ENCODE measurements at regions not wholly inside any gene's neighbourhood (a gene's known extent, or its start where the extent isn't known, plus 50 kb on each side); places are given as distances from the start of the nearest gene placed in this dataset.

DNA sequence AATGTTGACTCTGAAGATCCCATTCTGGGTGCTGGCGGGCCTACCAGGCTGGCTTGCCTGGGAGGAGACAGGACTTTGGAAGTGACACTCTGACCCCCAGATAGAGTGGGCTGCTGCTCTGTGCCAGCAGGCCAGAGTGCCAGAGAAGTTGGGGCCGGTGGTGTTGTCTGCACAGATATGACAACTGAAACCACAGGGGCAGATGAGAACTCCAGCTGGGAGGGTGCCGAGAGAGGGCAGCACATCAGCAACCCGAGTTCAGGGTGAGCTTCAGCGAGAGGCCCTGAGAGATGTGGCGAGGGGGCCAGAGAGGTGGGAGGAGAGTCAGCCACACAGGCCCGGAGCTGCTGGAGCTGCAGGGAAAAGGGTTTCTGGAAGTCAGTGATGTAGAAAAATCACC is 193.2 kb upstream of the MGMT start:
- no peaks in the 10 kb centered on the region for H3K79me1 ChIP-seq (ENCODE audit: low read depth, low read length)
- WGBS, 2 donors (ENCODE audit: extremely low coverage in 2 of 2, insufficient read length in 2 of 2, insufficient replicate concordance in 1 of 2), result no CpG with 5 or more reads among the region's 7 CpGs

GRCh38 chr10:129274748-129275474 is 192.1 kb upstream of the MGMT start:
- Histone ChIP-seq H4K8ac (ENCODE audit: low read depth, low read length) (no peak overlapping the region), H3K14ac (ENCODE audit: low read length) (no peak overlapping the region), H2AK5ac (ENCODE audit: low read depth, low read length) (no peak overlapping the region), H3K4me2 (ENCODE audit: insufficient read depth, low read length, poor library complexity, severe bottlenecking) (no peak overlapping the region), H3K79me1 (ENCODE audit: low read depth, low read length) (no peaks in the 10 kb centered on the region), H3K9ac (ENCODE audit: low read depth, low read length, poor library complexity) (no peak overlapping the region), H2BK12ac (ENCODE audit: low read length) (no peak overlapping the region), H3K27me3 (ENCODE audit: control insufficient read depth in 3 of 3, insufficient read depth in 3 of 3, low read depth in 1 of 3, low read length in 3 of 3) (no peaks in the 10 kb centered on the region), H3K23ac (ENCODE audit: low read depth, low read length, poor library complexity) (no peak overlapping the region), H2BK120ac (ENCODE audit: low read depth, low read length) (no peak overlapping the region), H3K4me1 (ENCODE audit: control insufficient read depth in 2 of 2, insufficient read depth in 1 of 2, low read depth in 1 of 2, low read length in 2 of 2) (no peaks in the 10 kb centered on the region), H3K4ac (ENCODE audit: low read length) (no peak overlapping the region), H3K9me3 (replicated peaks in 1 of 2; ENCODE audit: control insufficient read depth in 2 of 2, insufficient read depth in 1 of 2, low read depth in 1 of 2, low read length in 2 of 2) (no peaks in the 10 kb centered on the region), H2AFZ (ENCODE audit: low read length) (no peak overlapping the region), H2BK15ac (ENCODE audit: low read length) (no peak overlapping the region), H2BK5ac (ENCODE audit: low read length) (no peak overlapping the region), H3K27ac (replicated peaks; ENCODE audit: low read length) (no peak overlapping the region), H4K91ac (ENCODE audit: low read depth, low read length, poor library complexity) (no peak overlapping the region), H3K18ac (ENCODE audit: low read length) (no peak overlapping the region), H3K4me3 (ENCODE audit: low read length in 2 of 2) (no peak overlapping the region), H3K36me3 (replicated peaks in 1 of 2; ENCODE audit: control insufficient read depth in 2 of 2, insufficient read depth in 2 of 2, low read length in 2 of 2) (no peaks in the 10 kb centered on the region)
- DNase-seq (ENCODE audit: low spot score), result no peak
- no CpG with 5 or more reads among the region's 10 CpGs for WGBS, 2 donors (ENCODE audit: extremely low coverage in 2 of 2, insufficient read length in 2 of 2, insufficient replicate concordance in 1 of 2)

More for the DNA sequence above, 193.2 kb upstream of the MGMT start:
- Histone ChIP-seq H2BK15ac (ENCODE audit: low read length) (no peak overlapping the region), H3K14ac (ENCODE audit: low read length) (no peak overlapping the region), H4K8ac (ENCODE audit: low read depth, low read length) (no peak overlapping the region), H3K27ac (replicated peaks; ENCODE audit: low read length) (no peak overlapping the region), H3K23ac (ENCODE audit: low read depth, low read length, poor library complexity) (no peak overlapping the region), H3K36me3 (replicated peaks in 1 of 2; ENCODE audit: control insufficient read depth in 2 of 2, insufficient read depth in 2 of 2, low read length in 2 of 2) (no peaks in the 10 kb centered on the region), H2AFZ (ENCODE audit: low read length) (no peak overlapping the region), H3K4me3 (ENCODE audit: low read length in 2 of 2) (no peak overlapping the region), H2BK12ac (ENCODE audit: low read length) (no peak overlapping the region), H2BK5ac (ENCODE audit: low read length) (no peak overlapping the region), H3K18ac (ENCODE audit: low read length) (peak overlapping the region; percentile 35), H3K4ac (ENCODE audit: low read length) (no peak overlapping the region), H3K27me3 (ENCODE audit: control insufficient read depth in 3 of 3, insufficient read depth in 3 of 3, low read depth in 1 of 3, low read length in 3 of 3) (no peaks in the 10 kb centered on the region), H2AK5ac (ENCODE audit: low read depth, low read length) (peak overlapping the region; percentile 22), H3K9ac (ENCODE audit: low read depth, low read length, poor library complexity) (no peak overlapping the region), H3K9me3 (replicated peaks in 1 of 2; ENCODE audit: control insufficient read depth in 2 of 2, insufficient read depth in 1 of 2, low read depth in 1 of 2, low read length in 2 of 2) (no peaks in the 10 kb centered on the region), H4K91ac (ENCODE audit: low read depth, low read length, poor library complexity) (no peak overlapping the region), H3K4me2 (ENCODE audit: insufficient read depth, low read length, poor library complexity, severe bottlenecking) (no peak overlapping the region), H2BK120ac (ENCODE audit: low read depth, low read length) (no peak overlapping the region), H3K4me1 (ENCODE audit: control insufficient read depth in 2 of 2, insufficient read depth in 1 of 2, low read depth in 1 of 2, low read length in 2 of 2) (no peaks in the 10 kb centered on the region)
- DNase-seq (ENCODE audit: low spot score), result no peak

- Histone ChIP-seq H2BK12ac (ENCODE audit: low read length) (no peak overlapping the region), H3K4ac (ENCODE audit: low read length) (no peak overlapping the region), H2BK5ac (ENCODE audit: low read length) (no peak overlapping the region), H3K9ac (ENCODE audit: low read depth, low read length, poor library complexity) (no peak overlapping the region), H4K91ac (ENCODE audit: low read depth, low read length, poor library complexity) (no peak overlapping the region), H3K27me3 (ENCODE audit: control insufficient read depth in 3 of 3, insufficient read depth in 3 of 3, low read depth in 1 of 3, low read length in 3 of 3) (no peaks in the 10 kb centered on the region), H3K4me3 (ENCODE audit: low read length in 2 of 2) (no peak overlapping the region), H4K8ac (ENCODE audit: low read depth, low read length) (no peak overlapping the region), H3K27ac (replicated peaks; ENCODE audit: low read length) (no peak overlapping the region), H2BK15ac (ENCODE audit: low read length) (no peak overlapping the region), H2AK5ac (ENCODE audit: low read depth, low read length) (no peak overlapping the region), H3K4me2 (ENCODE audit: insufficient read depth, low read length, poor library complexity, severe bottlenecking) (no peak overlapping the region), H3K9me3 (replicated peaks in 1 of 2; ENCODE audit: control insufficient read depth in 2 of 2, insufficient read depth in 1 of 2, low read depth in 1 of 2, low read length in 2 of 2) (no peaks in the 10 kb centered on the region), H3K14ac (ENCODE audit: low read length) (no peak overlapping the region), H3K36me3 (replicated peaks in 1 of 2; ENCODE audit: control insufficient read depth in 2 of 2, insufficient read depth in 2 of 2, low read length in 2 of 2) (no peaks in the 10 kb centered on the region), H3K79me1 (ENCODE audit: low read depth, low read length) (no peaks in the 10 kb centered on the region), H2BK120ac (ENCODE audit: low read depth, low read length) (no peak overlapping the region), H2AFZ (ENCODE audit: low read length) (no peak overlapping the region), H3K18ac (ENCODE audit: low read length) (peak overlapping the region; percentile 13), H3K23ac (ENCODE audit: low read depth, low read length, poor library complexity) (no peak overlapping the region), H3K4me1 (ENCODE audit: control insufficient read depth in 2 of 2, insufficient read depth in 1 of 2, low read depth in 1 of 2, low read length in 2 of 2) (no peaks in the 10 kb centered on the region)
- WGBS, 2 donors (ENCODE audit: extremely low coverage in 2 of 2, insufficient read length in 2 of 2, insufficient replicate concordance in 1 of 2), result no CpG with 5 or more reads among the region's 9 CpGs
- no peak for DNase-seq (ENCODE audit: low spot score)
Observed at GRCh38 chr10:129275886-129276285, 191.2 kb upstream of the MGMT start.

DNA sequence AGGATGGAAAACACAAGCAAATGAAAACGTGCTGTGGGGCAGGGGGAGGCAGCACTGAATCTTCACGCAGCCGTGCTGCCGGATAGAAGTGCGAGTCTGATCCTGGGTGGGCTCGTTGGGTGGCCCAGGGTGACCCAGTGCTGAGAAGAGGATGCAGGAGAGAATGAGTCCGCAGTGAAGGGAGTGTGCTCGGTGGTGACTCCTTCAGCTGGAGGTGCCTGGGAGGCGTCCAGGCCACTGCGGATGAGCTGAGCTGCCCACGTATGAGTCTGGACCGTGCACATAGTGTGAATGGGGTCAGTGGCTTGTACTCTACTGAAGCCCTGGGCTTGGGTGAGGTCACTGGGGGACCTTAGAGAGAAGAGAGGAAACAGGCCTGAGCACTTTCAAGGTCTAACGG is 190.0 kb upstream of the MGMT start:
- Histone ChIP-seq H2BK5ac (ENCODE audit: low read length) (no peak overlapping the region), H3K18ac (ENCODE audit: low read length) (no peak overlapping the region), H3K4ac (ENCODE audit: low read length) (no peak overlapping the region), H3K27ac (replicated peaks; ENCODE audit: low read length) (no peak overlapping the region), H3K23ac (ENCODE audit: low read depth, low read length, poor library complexity) (no peak overlapping the region), H2BK120ac (ENCODE audit: low read depth, low read length) (no peak overlapping the region), H4K8ac (ENCODE audit: low read depth, low read length) (no peak overlapping the region), H3K4me2 (ENCODE audit: insufficient read depth, low read length, poor library complexity, severe bottlenecking) (no peak overlapping the region), H3K4me3 (ENCODE audit: low read length in 2 of 2) (peak overlapping the region in 1 of 2 donors; percentile 12), H3K9ac (ENCODE audit: low read depth, low read length, poor library complexity) (no peak overlapping the region), H2BK15ac (ENCODE audit: low read length) (no peak overlapping the region), H3K9me3 (replicated peaks in 1 of 2; ENCODE audit: control insufficient read depth in 2 of 2, insufficient read depth in 1 of 2, low read depth in 1 of 2, low read length in 2 of 2) (no peaks in the 10 kb centered on the region), H3K79me1 (ENCODE audit: low read depth, low read length) (no peaks in the 10 kb centered on the region), H3K27me3 (ENCODE audit: control insufficient read depth in 3 of 3, insufficient read depth in 3 of 3, low read depth in 1 of 3, low read length in 3 of 3) (no peaks in the 10 kb centered on the region), H3K4me1 (ENCODE audit: control insufficient read depth in 2 of 2, insufficient read depth in 1 of 2, low read depth in 1 of 2, low read length in 2 of 2) (no peaks in the 10 kb centered on the region), H3K36me3 (replicated peaks in 1 of 2; ENCODE audit: control insufficient read depth in 2 of 2, insufficient read depth in 2 of 2, low read length in 2 of 2) (no peaks in the 10 kb centered on the region), H2AFZ (ENCODE audit: low read length) (no peak overlapping the region), H2AK5ac (ENCODE audit: low read depth, low read length) (peak overlapping the region; percentile 34), H2BK12ac (ENCODE audit: low read length) (no peak overlapping the region), H4K91ac (ENCODE audit: low read depth, low read length, poor library complexity) (no peak overlapping the region), H3K14ac (ENCODE audit: low read length) (no peak overlapping the region)
- no peak for DNase-seq (ENCODE audit: low spot score)
- no CpG with 5 or more reads among the region's 13 CpGs for WGBS, 2 donors (ENCODE audit: extremely low coverage in 2 of 2, insufficient read length in 2 of 2, insufficient replicate concordance in 1 of 2)

Measured in neuronal stem cell (in vitro differentiated cells).